ENCODE measurements at regions not wholly inside any gene's neighbourhood (a gene's known extent, or its start where the extent isn't known, plus 50 kb on each side); places are given as distances from the start of the nearest gene placed in this dataset.

GRCh38 chr4:27206009-27206408 lies 345.4 kb downstream of the STIM2 start:
- no peak for TF ChIP-seq USF2 (IDR thresholded peaks at IDR 0.05)
- no peak for TF ChIP-seq CHD4 (IDR thresholded peaks at IDR 0.05; ENCODE audit: borderline replicate concordance)
- TF ChIP-seq CTCF (IDR thresholded peaks at IDR 0.05) = no peak
- no peak for TF ChIP-seq MAX (IDR thresholded peaks at IDR 0.05)
- no peak for TF ChIP-seq PHF8 (IDR thresholded peaks at IDR 0.05; ENCODE audit: borderline replicate concordance, low read depth)
- TF ChIP-seq RCOR1 (IDR thresholded peaks at IDR 0.05; ENCODE audit: low read depth, low read length) = no peak
- TF ChIP-seq EHMT2 (IDR thresholded peaks at IDR 0.05; ENCODE audit: low read depth) = no peak
- no peak for TF ChIP-seq REST (IDR thresholded peaks at IDR 0.05)
- no peak for TF ChIP-seq RFX5 (IDR thresholded peaks at IDR 0.05)
- no peak for TF ChIP-seq POLR2A (IDR thresholded peaks at IDR 0.05; ENCODE audit: low read length)
- no peak for TF ChIP-seq RNF2 (IDR thresholded peaks at IDR 0.05; ENCODE audit: borderline replicate concordance, low read depth)
- no peak for TF ChIP-seq ELK1 (IDR thresholded peaks at IDR 0.05; ENCODE audit: low read depth, low read length)
- TF ChIP-seq ZC3H11A (IDR thresholded peaks at IDR 0.05) = no peak
- TF ChIP-seq EP300 (IDR thresholded peaks at IDR 0.05) = no peak
